Kidney capillary endothelial cell (primary cell): ENCODE measurements at regions not wholly inside any gene's neighbourhood (a gene's known extent, or its start where the extent isn't known, plus 50 kb on each side); places are given as distances from the start of the nearest gene placed in this dataset.

Experiments
- DNase-seq: peaks from one replicate; pipeline ENCODE4 v3.0.0-alpha.2; 2018; ENCODE audit warnings: low spot score

DNA sequence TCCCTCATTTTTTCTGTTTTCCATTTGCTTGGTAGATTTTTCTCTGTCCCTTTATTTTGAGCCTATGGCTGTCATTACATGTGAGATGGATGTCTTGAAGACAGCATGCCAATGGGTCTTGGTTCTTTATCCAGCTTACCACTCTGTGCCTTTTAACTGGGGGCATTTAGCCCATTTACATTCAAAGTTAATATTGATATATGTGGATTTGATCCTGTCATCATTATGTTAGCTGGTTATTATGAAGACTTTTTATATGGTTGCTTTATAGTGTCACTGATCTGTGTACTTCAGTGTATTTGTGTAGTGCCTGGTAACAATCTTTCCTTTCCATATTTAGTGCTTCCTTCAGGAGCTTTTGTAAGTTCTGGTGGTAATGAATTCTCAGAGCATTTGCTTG, 89.3 kb upstream of the UNC5B start:
- no peak for DNase-seq

DNA sequence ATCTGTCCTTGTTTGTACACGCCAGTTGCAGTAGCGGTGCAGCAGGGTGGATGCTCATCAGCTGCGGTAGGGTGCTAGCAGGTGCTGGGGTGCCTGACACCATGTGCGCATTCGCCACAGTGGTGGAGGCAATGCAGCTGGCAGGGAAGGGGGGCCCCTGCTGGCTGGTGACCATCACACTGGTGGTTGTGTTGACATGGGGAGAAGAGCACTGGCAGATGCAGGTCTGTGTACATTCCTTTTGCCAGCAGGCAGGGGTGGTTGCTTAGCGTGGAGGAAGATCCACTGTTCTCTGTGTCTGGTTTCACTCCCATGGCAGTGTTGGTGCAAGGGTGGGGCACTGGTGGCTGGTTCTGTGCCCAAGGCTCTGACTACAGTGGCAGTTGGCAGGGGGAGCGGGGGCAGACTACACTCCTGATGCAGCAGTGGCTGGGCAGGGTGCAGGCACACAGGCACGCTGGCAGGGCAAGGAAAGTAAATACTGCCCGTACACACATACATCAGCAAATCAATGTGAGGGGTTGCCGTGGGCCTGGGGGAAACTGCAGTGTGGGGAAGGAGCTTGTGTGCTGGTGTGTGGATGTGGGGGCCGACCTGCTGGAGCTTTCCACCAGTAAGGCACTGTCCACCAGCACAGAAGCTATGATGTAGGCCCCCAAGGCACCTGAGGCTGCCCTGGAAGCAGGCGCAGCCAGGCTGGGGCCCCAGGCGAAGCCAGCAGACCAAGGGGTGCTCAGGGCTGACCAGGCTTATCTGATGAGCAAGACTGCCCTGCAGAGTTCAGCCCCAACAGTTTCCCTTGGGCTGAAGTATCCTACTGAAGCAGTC, 87.2 kb upstream of the UNC5B start:
- DNase-seq: no peak

- no peak for DNase-seq
Measured at GRCh38 chr10:71125749-71126107, 86.6 kb upstream of the UNC5B start.

GRCh38 chr10:71126432-71126831, 85.9 kb upstream of the UNC5B start:
- no peak for DNase-seq

DNA sequence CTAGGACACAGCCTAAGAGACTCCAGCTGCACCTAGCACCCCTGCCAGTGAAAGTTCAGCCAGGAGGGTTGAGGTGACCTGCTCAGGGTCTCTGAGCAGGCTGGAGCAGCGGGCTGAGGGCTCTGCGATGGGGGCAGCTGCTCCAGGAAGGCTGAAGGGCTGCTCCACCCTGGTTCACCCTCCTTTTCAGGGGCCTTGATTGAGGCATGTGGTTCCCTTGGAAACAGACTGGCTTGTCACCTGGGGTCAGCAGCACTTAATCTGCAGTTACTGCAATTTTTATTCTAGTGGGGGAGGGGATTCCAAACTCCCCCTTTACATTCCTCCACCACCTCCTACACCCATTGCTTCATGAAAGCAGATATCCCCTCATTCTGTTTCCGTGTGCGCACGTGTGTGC, 85.3 kb upstream of the UNC5B start:
- no peak for DNase-seq

- DNase-seq: no peak
Measured at GRCh38 chr10:71127773-71128172, 84.6 kb upstream of the UNC5B start.

GRCh38 chr10:71128311-71128980, 83.9 kb upstream of the UNC5B start:
- DNase-seq: peak; percentile 14

DNA sequence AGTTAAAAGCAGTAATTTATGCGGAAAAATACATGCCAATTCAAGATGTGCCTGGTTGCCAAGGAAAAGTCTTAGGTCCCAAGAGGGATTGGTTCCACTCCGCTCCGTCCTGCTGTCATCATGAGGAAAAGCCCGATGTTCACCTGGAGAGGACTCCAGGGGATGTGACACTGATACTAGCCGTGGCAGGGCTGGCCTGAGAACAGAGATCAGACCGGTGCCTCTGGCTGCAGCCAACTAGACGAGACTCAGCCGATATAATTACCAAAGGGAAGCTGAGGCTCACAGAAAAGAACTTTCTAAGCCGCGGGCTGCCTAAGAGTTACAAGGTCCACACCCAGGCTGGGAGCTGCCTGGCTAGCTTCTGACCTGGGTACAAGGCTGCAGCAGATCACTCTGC, 81.3 kb upstream of the UNC5B start:
- no peak for DNase-seq

DNA sequence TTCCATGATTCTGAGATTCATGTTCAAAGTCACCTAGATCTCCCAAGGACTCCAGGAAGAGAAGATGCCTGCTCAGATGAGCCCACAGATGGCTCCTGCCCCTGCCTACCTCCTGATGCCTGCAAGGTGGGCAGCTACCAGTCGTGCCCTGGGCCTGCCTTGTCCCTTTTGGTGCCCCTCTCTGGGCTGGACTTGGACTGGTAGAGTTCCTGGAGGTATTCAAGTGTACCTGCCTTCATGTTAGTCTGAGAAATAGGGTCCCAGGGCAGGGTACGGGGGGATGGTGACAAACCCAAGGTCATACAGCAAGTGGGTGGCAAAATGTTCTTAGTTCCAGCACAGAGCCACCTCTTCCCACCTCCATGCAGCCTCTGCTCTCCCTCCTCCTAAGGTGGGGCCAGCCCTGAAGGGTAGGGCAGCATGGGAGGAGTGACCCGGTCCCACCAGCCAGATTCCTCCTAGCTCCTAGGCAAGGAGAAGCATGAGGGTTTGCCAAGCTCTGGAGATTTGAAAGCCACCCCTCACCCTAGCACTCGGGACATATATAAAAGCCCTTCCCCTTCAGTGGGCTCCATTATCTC, 80.8 kb upstream of the UNC5B start:
- no peak for DNase-seq

DNA sequence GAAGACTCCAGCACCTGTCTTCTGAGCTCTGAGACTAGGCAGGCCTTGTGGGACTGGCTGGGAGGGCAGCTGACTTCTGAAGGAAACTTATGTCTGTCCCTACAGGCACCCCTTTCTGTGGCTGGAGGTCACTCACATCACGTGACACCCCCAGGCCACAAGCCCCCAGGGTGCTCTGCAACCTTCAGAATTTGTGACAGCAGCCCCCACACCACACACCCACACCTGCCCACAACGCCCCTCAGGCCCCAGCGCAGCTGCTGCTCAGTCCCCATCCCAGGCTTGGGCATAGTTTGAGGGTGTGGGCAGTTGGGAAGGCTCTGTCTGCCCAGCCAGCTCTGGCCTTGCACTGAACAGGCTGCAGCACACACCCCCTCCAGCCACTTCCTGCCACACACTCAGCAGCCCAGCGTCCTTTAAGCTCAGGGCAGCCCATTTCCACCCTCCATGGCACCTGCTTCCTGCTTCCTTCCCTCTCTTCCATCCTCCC, 80.0 kb upstream of the UNC5B start:
- DNase-seq: peak; percentile 27

DNA sequence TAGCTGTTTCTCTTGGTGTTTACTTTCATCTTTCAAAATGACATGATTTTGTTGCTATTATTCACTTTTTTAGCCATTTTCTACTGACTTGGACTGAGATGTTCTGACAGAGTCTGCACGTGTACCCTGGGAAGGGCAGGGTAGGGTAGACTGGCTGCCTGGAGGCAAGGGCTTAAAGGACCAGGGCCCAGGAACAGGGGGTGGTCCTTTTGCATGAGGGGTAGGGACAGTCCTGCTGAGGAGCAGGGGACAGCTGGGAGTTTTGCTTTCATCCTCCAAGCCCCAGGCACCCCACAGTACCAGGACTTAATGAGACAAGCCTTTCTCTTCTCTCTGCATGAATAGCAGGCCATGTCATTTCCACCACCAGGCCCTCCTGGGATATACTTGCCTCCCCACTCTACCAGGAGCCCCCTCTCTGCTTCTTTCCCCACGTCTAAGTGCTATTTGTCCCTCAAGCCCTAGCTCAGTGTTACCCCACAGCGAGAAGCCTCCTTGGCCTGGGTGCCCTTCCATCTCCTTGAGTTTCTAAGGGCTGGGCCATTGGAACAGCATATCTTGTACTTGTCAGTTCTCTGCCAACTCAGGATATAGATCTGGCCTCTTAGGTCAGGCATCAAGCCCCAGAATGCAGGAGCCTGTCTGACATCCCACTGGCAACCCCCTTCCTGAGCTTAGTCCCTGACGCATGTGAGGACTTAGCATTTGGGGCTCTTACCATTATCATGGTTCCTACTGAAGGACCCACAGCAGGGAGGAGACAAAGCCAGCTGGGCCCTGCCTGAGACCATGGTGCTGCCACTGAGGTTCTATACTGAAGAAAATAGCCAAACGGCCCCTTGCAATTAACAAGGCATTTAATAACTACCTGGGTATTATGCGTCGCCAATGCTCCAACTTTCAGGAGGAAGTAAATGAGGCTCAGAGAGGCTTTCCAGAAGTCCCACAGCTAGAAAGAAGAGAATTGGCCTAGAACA, 78.4 kb upstream of the UNC5B start:
- DNase-seq: no peak

GRCh38 chr10:71134732-71135211, 77.6 kb upstream of the UNC5B start:
- DNase-seq: no peak

GRCh38 chr10:71135236-71135635, 77.1 kb upstream of the UNC5B start:
- DNase-seq: no peak

DNA sequence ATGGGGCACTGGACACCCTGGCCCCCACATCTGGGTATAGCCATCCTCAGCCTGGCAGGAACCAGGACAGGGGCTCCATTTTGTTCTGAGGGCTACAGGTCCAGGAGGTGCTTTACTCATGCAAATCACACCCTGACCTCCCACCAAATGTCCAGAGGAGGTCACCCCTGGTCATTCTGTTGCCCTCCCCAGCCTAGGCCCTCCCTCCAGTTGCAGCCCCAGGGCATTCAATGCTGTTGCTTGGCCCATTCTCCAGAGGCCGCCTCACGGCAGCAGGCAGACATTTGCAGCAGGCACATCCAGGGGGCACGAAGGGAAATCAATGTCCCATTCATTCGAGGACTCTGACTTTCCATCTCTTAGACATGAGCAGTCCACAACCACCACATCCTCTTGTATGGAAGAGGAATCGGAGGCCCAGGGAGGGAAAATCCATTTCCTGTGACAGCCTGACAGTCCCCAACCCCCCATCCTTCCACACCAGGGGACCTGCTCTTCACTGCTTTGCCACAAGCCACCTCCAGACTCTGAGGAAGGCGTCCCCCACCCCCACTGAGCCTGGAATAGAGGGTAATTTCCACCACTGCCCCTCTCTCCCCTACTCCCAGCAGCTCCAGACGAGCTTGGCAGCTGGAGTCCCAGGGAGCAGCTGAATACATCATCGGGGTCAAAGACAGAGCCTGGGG, 76.2 kb upstream of the UNC5B start:
- no peak for DNase-seq

- DNase-seq: no peak
Measured at GRCh38 chr10:71137701-71138100, 74.7 kb upstream of the UNC5B start.

DNA sequence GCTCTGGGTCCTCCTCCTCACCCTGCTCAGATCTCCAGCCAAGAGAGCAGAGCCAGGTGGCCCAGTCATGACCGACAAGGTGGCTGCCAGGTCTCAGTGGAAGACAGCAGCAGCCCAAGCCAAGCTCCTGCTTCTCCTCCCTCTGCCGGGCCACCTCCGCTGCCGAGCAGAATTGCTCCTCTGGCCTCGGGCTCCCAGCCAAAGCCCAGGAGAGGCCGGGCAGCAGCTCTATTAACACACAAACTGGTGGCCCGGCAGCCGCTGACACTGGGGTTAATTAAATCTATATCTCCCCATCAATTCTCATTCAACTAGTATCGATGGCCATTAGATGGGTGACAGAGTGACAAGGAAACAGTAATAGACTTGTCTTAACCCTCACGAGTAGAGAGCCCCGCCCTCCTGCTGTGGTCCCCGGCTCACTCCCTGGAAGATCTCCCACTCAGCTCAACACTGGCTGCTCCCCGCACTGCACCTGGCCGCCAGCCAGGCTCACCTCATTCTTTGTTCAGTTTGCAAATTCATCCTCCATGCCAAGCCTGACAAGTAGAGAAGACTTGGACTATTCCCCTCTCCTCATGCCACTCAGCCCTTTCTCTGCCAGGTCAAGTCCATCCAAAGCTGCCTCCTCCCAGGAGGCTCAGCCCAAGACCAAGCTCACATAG, 74.1 kb upstream of the UNC5B start:
- DNase-seq: no peak

- DNase-seq: no peak
Measured at GRCh38 chr10:71141528-71141927, 70.8 kb upstream of the UNC5B start.

- DNase-seq: no peak
Measured at GRCh38 chr10:71143170-71143569, 69.2 kb upstream of the UNC5B start.

DNA sequence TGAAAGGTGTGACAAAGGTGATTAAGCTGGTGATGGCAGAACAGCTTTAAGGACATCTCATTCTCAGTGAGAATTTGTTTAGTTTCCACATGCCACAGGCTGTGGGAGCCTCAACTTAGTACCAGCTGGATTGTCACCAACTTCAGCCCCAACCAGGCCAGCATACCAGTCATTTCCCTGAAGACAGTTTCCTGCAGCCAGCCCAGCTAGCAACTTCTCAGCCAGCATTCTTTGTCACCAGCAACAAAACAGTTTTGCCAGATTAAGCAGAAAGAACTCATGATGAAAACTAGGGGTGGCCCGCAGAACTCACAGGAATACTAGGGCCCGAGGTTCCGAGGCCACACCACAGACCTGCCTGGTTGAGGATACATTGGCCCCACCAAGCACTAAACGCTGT, 68.8 kb upstream of the UNC5B start:
- DNase-seq: no peak

GRCh38 chr10:71144824-71145223, 67.5 kb upstream of the UNC5B start:
- no peak for DNase-seq
